Kidney (tissue), 13 donors: ENCODE measurements at regions not wholly inside any gene's neighbourhood (a gene's known extent, or its start where the extent isn't known, plus 50 kb on each side); places are given as distances from the start of the nearest gene placed in this dataset.

Source experiments
- DNase-seq, 5 donors: peaks; one replicate each; pipeline ENCODE4 v3.0.0-alpha.2; 2013 to 2020
- FAIRE-seq: peaks from 2 replicates; lab custom pipeline; 2012; peaks lifted over from hg19 to GRCh38; lab: Jason Lieb, UNC
- H3K27ac ChIP-seq, 2 donors: one replicate each; pipeline ENCODE4 v1.7.0; 2013; ENCODE audit warnings: low read depth in 2 of 2, low read length in 2 of 2, inconsistent platforms in 1 of 2
- H3K27me3 ChIP-seq: one replicate; pipeline ENCODE4 v1.7.1; 2013; ENCODE audit warnings: low read length, inconsistent platforms; ENCODE audit not compliant: control insufficient read depth, insufficient read depth
- H3K36me3 ChIP-seq, 3 donors: one replicate each; pipeline versions ENCODE4 v1.7.0 to v1.7.1; 2013; ENCODE audit warnings: low read length in 3 of 3, control low read depth in 1 of 3, inconsistent platforms in 1 of 3; ENCODE audit not compliant: insufficient read depth in 3 of 3, control insufficient read depth in 2 of 3
- H3K4me1 ChIP-seq, 3 donors: one replicate each; pipeline versions ENCODE4 v1.7.0 to v1.7.1; 2013; ENCODE audit warnings: low read length in 3 of 3, inconsistent platforms in 1 of 3, low read depth in 1 of 3; ENCODE audit not compliant: control insufficient read depth in 2 of 3, insufficient read depth in 2 of 3
- H3K4me3 ChIP-seq, 3 donors: one replicate each; pipeline versions ENCODE4 v1.7.0 to v1.8.1; 2013; ENCODE audit warnings: low read length in 3 of 3, control low read depth in 1 of 3, inconsistent platforms in 1 of 3
- H3K9ac ChIP-seq, 3 donors: one replicate each; pipeline versions ENCODE4 v1.7.0 to v1.7.1; 2013; ENCODE audit warnings: low read length in 3 of 3, control low read depth in 1 of 3, inconsistent platforms in 1 of 3
- H3K9me3 ChIP-seq, 3 donors: one replicate each; pipeline versions ENCODE4 v1.7.0 to v1.7.1; 2013; ENCODE audit warnings: low read length in 3 of 3, control low read depth in 1 of 3, inconsistent platforms in 1 of 3; ENCODE audit not compliant: control insufficient read depth in 2 of 3, insufficient read depth in 1 of 3
- intact Hi-C: fragments of 100-400 bp; cut with DNase I; formaldehyde crosslinking; loops from one replicate; pipeline ENCODE4 v1.11.1; 2022
- TF ChIP-seq, protein P1 (sequence below): IDR thresholded peaks from 3 replicates; pipeline ENCODE4 v1.5.1; 2012; ENCODE audit warnings: mild to moderate bottlenecking, moderate library complexity, borderline replicate concordance; ENCODE audit not compliant: insufficient read depth; ENCODE audit errors: extremely low read depth
- donor health status: control.
- donor health status: control.
- donor health status: control.
- donor health status: control.
- donor health status: control.
- donor health status: DM: yes; HTN: yes; CAD: no.
- donor health status: Normal renal cell carcinoma (clear cell type).

DNA sequence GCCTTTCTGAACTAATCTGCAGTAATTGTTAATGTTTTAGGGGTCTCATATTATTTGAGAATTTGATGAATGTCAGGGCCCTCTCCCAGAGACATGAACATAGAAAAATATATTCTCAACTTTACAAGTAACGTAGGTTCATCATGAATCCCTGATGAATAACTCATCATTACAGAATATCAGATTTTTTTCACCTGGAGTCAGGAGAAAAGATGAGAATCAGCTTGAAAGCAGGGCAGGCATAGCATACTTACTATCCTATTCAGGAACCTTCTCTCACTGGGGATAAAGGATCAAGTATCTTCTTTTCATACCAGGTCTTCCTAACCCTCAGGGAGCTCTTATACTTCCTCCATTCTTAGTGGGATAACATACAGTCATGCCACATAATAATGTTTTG lies 552.6 kb upstream of the TBL1XR1 start:
- no peak for FAIRE-seq
- intact Hi-C loops = no loop called here

DNA sequence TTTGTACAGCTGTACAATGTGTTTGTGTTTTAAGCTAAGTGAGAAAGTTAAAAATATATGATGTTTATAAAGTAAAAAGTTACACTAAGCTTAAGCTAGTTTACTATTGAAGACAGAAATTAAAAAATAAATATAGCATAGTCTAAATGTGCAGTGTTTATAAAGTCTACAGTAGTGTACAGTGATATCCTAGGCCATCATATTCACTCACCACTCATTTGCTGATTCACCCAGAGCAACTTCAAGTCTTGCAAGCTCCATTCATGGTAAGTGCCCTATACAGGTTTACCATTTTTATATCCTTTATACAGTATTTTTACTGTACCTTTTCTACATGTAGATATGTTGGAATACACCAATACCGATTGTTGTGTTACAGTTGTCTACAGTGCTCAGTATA lies 553.2 kb upstream of the TBL1XR1 start:
- TF ChIP-seq, protein P1, sequence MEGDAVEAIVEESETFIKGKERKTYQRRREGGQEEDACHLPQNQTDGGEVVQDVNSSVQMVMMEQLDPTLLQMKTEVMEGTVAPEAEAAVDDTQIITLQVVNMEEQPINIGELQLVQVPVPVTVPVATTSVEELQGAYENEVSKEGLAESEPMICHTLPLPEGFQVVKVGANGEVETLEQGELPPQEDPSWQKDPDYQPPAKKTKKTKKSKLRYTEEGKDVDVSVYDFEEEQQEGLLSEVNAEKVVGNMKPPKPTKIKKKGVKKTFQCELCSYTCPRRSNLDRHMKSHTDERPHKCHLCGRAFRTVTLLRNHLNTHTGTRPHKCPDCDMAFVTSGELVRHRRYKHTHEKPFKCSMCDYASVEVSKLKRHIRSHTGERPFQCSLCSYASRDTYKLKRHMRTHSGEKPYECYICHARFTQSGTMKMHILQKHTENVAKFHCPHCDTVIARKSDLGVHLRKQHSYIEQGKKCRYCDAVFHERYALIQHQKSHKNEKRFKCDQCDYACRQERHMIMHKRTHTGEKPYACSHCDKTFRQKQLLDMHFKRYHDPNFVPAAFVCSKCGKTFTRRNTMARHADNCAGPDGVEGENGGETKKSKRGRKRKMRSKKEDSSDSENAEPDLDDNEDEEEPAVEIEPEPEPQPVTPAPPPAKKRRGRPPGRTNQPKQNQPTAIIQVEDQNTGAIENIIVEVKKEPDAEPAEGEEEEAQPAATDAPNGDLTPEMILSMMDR = no peak
- Histone ChIP-seq H3K27ac (no peak overlapping the region), H3K36me3 (no peaks in the 10 kb centered on the region), H3K4me1 (peaks cover 0 to 5% (median 0%) of the 10 kb centered on the region in 3 donors), H3K9me3 (no peaks in the 10 kb centered on the region), H3K9ac (no peak overlapping the region), H3K27me3 (no peaks in the 10 kb centered on the region), H3K4me3 (no peak overlapping the region)
- FAIRE-seq (no peak), DNase-seq (no peak)
- intact Hi-C loops = no loop called here

More for the DNA sequence above, 552.6 kb upstream of the TBL1XR1 start:
- H3K4me3 ChIP-seq = no peak overlapping the region
- no peaks in the 10 kb centered on the region for H3K36me3 ChIP-seq
- no peaks in the 10 kb centered on the region for H3K27me3 ChIP-seq
- peaks cover 0 to 5% (median 0%) of the 10 kb centered on the region in 3 donors for H3K4me1 ChIP-seq
- H3K9me3 ChIP-seq = no peaks in the 10 kb centered on the region
- no peak overlapping the region for H3K9ac ChIP-seq
- no peak overlapping the region for H3K27ac ChIP-seq
- TF ChIP-seq, protein P1 = no peak
- no peak for DNase-seq

DNA sequence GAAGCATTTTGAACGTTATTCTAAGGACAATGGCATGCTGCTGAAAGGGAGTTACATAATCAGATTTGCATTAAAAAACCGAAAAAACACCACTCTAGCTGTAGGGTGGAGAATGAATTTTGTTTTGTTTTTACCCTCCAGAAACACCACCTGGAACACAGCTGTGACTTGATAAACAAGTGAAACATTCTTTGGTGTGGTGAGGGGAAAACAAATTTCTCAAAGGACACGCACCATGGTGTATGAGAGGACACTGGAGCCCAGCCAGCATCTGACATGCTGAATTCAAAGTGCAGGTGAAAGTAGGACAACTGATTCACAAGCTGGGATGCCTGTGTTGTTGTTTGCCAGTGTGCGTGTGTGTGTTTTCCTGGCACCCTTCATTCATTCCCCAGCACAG lies 554.5 kb upstream of the TBL1XR1 start:
- TF ChIP-seq, protein P1 = no peak
- H3K9ac ChIP-seq = no peak overlapping the region
- H3K36me3 ChIP-seq = no peaks in the 10 kb centered on the region
- DNase-seq (no peak), FAIRE-seq (no peak)
- intact Hi-C loops = no loop called here
- no peaks in the 10 kb centered on the region for H3K9me3 ChIP-seq
- H3K27me3 ChIP-seq = no peaks in the 10 kb centered on the region
- H3K4me1 ChIP-seq = peaks cover 0 to 5% (median 0%) of the 10 kb centered on the region in 3 donors
- H3K4me3 ChIP-seq = peak overlapping the region in 1 of 3 donors; percentile 30
- no peak overlapping the region for H3K27ac ChIP-seq

DNA sequence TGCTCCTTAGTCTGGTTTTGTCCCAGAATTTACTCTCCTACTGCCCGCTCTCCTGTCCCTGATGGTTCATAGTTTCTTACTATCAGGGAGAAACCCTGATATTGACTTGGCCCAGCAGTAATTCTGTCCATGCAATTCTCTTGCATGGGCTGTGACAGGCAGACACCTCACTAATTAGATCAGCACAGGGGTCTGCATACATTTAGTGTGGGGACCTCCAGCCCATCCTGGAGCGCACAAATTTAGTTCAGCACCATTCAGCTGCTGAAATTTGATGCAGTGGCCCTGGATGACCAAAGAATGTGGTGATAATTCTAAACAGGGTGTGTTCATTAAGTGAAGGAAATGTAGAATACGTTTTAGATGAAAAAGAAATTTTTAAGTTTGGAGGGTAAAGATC lies 555.5 kb upstream of the TBL1XR1 start:
- Histone ChIP-seq H3K9me3 (no peaks in the 10 kb centered on the region), H3K27ac (no peak overlapping the region), H3K4me1 (peaks cover 0 to 5% (median 0%) of the 10 kb centered on the region in 3 donors), H3K9ac (no peak overlapping the region), H3K27me3 (no peaks in the 10 kb centered on the region), H3K4me3 (no peak overlapping the region), H3K36me3 (no peaks in the 10 kb centered on the region)
- TF ChIP-seq, protein P1 = no peak
- intact Hi-C loops = no loop called here
- no peak for FAIRE-seq
- DNase-seq = no peak
